ENCODE measurements at regions not wholly inside any gene's neighbourhood (a gene's known extent, or its start where the extent isn't known, plus 50 kb on each side); places are given as distances from the start of the nearest gene placed in this dataset.

- no peak for TF ChIP-seq POLR2A (IDR thresholded peaks at IDR 0.05; ENCODE audit: extremely low read depth, insufficient read length)
- no peak for TF ChIP-seq CTCF (IDR thresholded peaks at IDR 0.05; ENCODE audit: low read depth, low read length)
- TF ChIP-seq MAX (IDR thresholded peaks at IDR 0.05; ENCODE audit: low read depth, low read length): peak; percentile 15; the same call in 1 of the 2 replicates
Measured at GRCh38 chr5:8517456-8517855, 648.5 kb downstream of the MTRR start.
